Endothelial cell of umbilical vein (primary cell): ENCODE measurements at regions not wholly inside any gene's neighbourhood (a gene's known extent, or its start where the extent isn't known, plus 50 kb on each side); places are given as distances from the start of the nearest gene placed in this dataset.

Experiments used
- BruUV-seq: library from RNA; stranded (reverse); fragments of 400-500 nt; replicated peaks from 2 replicates; lab custom pipeline; 2021; lab: Mats Ljungman, UMichigan
- CTCF ChIA-PET: fragments of 300-600, 350-600 bp; sonication (Branson Sonifier 250); formaldehyde crosslinking; loops from one replicate; lab custom pipeline; 2021; ENCODE audit warnings: antibody characterized with exemption, inconsistent platforms; lab: Charles Lee
- POLR2A ChIA-PET: fragments of 300-600, 350-600 bp; sonication (Branson Sonifier 250); formaldehyde crosslinking; loops from one replicate; lab custom pipeline; 2021; ENCODE audit warnings: antibody characterized with exemption, inconsistent platforms; lab: Charles Lee
- DNase-seq: peaks from one replicate; pipeline ENCODE4 v3.0.0-alpha.2; 2011; ENCODE audit warnings: low read depth, low spot score
- FAIRE-seq: peaks from 2 replicates; lab custom pipeline; 2011; peaks lifted over from hg19 to GRCh38; lab: Jason Lieb, UNC
- H2AFZ ChIP-seq: 2 replicates; pipeline ENCODE4 v1.6.0; 2012; ENCODE audit warnings: low read depth, low read length, control low read depth, inconsistent platforms
- H3K27ac ChIP-seq: 2 replicates; pipeline ENCODE4 v1.5.1; 2011; ENCODE audit warnings: low read depth, mild to moderate bottlenecking, control low read depth, low read length, moderate library complexity; ENCODE audit not compliant: insufficient read depth
- H3K27me3 ChIP-seq, 2 experiments: 2 replicates each; pipeline versions ENCODE4 v1.6.0 to v1.6.1; 2011; ENCODE audit warnings: low read length in 2 of 2, mixed read lengths in 1 of 2; ENCODE audit not compliant: control insufficient read depth in 2 of 2, insufficient read depth in 2 of 2
- H3K36me3 ChIP-seq, 2 experiments: 2 replicates in 1 of 2; 3 replicates in 1 of 2; pipeline ENCODE4 v1.5.1; 2011; ENCODE audit warnings: low read length in 2 of 2, mild to moderate bottlenecking in 1 of 2, moderate library complexity in 1 of 2; ENCODE audit not compliant: control insufficient read depth in 2 of 2, insufficient read depth in 2 of 2; ENCODE audit errors: extremely low read depth in 1 of 2
- H3K4me1 ChIP-seq: 3 replicates; pipeline ENCODE4 v1.5.1; 2011; ENCODE audit warnings: mild to moderate bottlenecking, low read length; ENCODE audit not compliant: control insufficient read depth, insufficient read depth; ENCODE audit errors: extremely low read depth
- H3K4me2 ChIP-seq: 2 replicates; pipeline ENCODE4 v1.6.1; 2011; ENCODE audit warnings: low read length, control low read depth, mixed read lengths; ENCODE audit not compliant: insufficient read depth
- H3K4me3 ChIP-seq, 3 experiments: fragments of 200-600 bp in 1 of 3; sonication (generic), shearing (Covaris generic) in 1 of 3; replicated peaks in 1 of 3; 2 replicates each; pipeline ENCODE4 v1.5.1; 2011 to 2016; ENCODE audit warnings: control low read depth in 3 of 3, low read length in 3 of 3, mild to moderate bottlenecking in 2 of 3, inconsistent platforms in 1 of 3, low read depth in 1 of 3, moderate library complexity in 1 of 3; ENCODE audit not compliant: insufficient read depth in 1 of 3
- H3K79me2 ChIP-seq: 2 replicates; pipeline ENCODE4 v1.6.0; 2012; ENCODE audit warnings: low read length, inconsistent platforms; ENCODE audit not compliant: control insufficient read depth, insufficient read depth
- H3K9ac ChIP-seq: replicated peaks from 2 replicates; pipeline ENCODE3; 2011; ENCODE audit warnings: low read length, control low read depth; ENCODE audit not compliant: insufficient read depth; ENCODE audit errors: extremely low read depth
- H3K9me1 ChIP-seq: replicated peaks from 3 replicates; pipeline ENCODE4 v1.6.0; 2011; ENCODE audit warnings: mild to moderate bottlenecking, low read length; ENCODE audit not compliant: control insufficient read depth, insufficient read depth; ENCODE audit errors: extremely low read depth
- H3K9me3 ChIP-seq: replicated peaks from 2 replicates; pipeline ENCODE4 v1.5.1; 2012; ENCODE audit warnings: low read length, inconsistent platforms; ENCODE audit not compliant: control insufficient read depth, insufficient read depth
- H4K20me1 ChIP-seq: replicated peaks from 2 replicates; pipeline ENCODE3; 2011; ENCODE audit warnings: mild to moderate bottlenecking, low read length; ENCODE audit not compliant: control insufficient read depth, insufficient read depth; ENCODE audit errors: extremely low read depth
- EZH2 ChIP-seq: IDR thresholded peaks from 2 replicates; pipeline ENCODE4 v1.6.1; 2012; ENCODE audit warnings: borderline replicate concordance, low read depth, mild to moderate bottlenecking, moderate library complexity, low read length, inconsistent platforms; ENCODE audit not compliant: severe bottlenecking
- FOS ChIP-seq: IDR thresholded peaks from 2 replicates; pipeline ENCODE4 v1.6.1; 2011; ENCODE audit warnings: mild to moderate bottlenecking, low read length, moderate library complexity, borderline replicate concordance; ENCODE audit not compliant: insufficient read depth
- GATA2 ChIP-seq: IDR thresholded peaks from 2 replicates; pipeline ENCODE4 v1.7.0; 2011; ENCODE audit warnings: low read depth, mild to moderate bottlenecking, moderate library complexity, mixed read lengths, low read length; ENCODE audit not compliant: insufficient read length, insufficient read depth
- MAX ChIP-seq: IDR thresholded peaks from 2 replicates; pipeline ENCODE4 v1.6.1; 2011; ENCODE audit not compliant: insufficient read depth, insufficient read length
- MYC ChIP-seq: IDR thresholded peaks from one replicate; pipeline ENCODE4 v1.6.1; 2011; ENCODE audit warnings: mild to moderate bottlenecking, low read depth, low read length
- POLR2A ChIP-seq: IDR thresholded peaks from 2 replicates; pipeline ENCODE4 v1.6.1; 2012; ENCODE audit warnings: low read depth, mild to moderate bottlenecking, control low read depth, low read length
- POLR2AphosphoS5 ChIP-seq: IDR thresholded peaks from 2 replicates; pipeline ENCODE4 v1.6.1; 2012; ENCODE audit warnings: low read depth, mild to moderate bottlenecking, control low read depth, low read length, moderate library complexity; ENCODE audit not compliant: insufficient read depth
- dilution Hi-C: fragments of 300-500 bp; cut with MboI; formaldehyde crosslinking; loops from one replicate; pipeline ENCODE4 v1.15.0; 2019; ENCODE audit warnings: low sequenced_read_pairs; ENCODE audit not compliant: extremely low pct_ligation_motif_present
- intact Hi-C: fragments of 100-400 bp; cut with micrococcal nuclease; formaldehyde crosslinking; loops from one replicate; pipeline ENCODE4 v1.10.0; 2022
- TF ChIP-seq, protein P1 (sequence below), 2 donors: IDR thresholded peaks; 1 replicate in 1 of 2; 2 replicates in 1 of 2; pipeline ENCODE4 v1.5.1; 2011; ENCODE audit warnings: low read length in 2 of 2, mild to moderate bottlenecking in 2 of 2, moderate library complexity in 2 of 2, control low read depth in 1 of 2, inconsistent platforms in 1 of 2, low read depth in 1 of 2; ENCODE audit not compliant: insufficient read depth in 1 of 2; ENCODE audit errors: extremely low read depth in 1 of 2

DNA sequence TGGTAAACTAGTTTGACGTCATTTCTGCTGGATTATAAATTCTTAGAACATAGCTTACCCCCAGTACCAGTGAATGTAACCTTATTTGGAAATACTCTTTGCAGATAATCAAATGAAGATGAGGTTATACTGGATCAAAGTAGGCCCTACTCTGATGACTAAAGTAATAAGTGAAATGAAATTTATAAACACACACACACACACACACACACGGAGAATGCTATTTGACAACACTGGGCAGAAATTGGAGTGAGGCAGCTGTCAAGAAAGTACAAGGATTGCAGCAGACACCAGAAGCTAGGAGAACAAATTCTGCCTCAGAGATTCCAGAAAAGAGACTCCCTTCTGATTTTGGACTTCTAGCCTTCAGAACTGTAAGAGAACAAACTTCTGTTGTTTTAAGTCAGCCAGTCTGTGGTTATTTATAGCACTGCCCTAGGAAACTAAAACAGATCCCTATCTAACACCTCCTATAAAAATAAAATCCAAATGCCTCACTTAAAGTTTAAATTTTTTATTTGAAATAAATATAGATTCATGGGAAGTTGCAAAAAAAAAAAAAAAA, 448.6 kb downstream of the PCDH18 start:
- H3K79me2 ChIP-seq = no peaks in the 10 kb centered on the region
- no peaks in the 10 kb centered on the region for H3K9me1 ChIP-seq
- intact Hi-C loops = no loop called here
- H3K27ac ChIP-seq = no peak overlapping the region
- FAIRE-seq (no peak), DNase-seq (no peak)
- H3K36me3 ChIP-seq = no peaks in the 10 kb centered on the region
- POLR2A ChIA-PET = no interaction called here
- no peak overlapping the region for H3K4me3 ChIP-seq
- TF ChIP-seq POLR2A (no peak), MYC (no peak), EZH2 (no peak), FOS (no peak), POLR2AphosphoS5 (no peak)
- TF ChIP-seq, protein P1, sequence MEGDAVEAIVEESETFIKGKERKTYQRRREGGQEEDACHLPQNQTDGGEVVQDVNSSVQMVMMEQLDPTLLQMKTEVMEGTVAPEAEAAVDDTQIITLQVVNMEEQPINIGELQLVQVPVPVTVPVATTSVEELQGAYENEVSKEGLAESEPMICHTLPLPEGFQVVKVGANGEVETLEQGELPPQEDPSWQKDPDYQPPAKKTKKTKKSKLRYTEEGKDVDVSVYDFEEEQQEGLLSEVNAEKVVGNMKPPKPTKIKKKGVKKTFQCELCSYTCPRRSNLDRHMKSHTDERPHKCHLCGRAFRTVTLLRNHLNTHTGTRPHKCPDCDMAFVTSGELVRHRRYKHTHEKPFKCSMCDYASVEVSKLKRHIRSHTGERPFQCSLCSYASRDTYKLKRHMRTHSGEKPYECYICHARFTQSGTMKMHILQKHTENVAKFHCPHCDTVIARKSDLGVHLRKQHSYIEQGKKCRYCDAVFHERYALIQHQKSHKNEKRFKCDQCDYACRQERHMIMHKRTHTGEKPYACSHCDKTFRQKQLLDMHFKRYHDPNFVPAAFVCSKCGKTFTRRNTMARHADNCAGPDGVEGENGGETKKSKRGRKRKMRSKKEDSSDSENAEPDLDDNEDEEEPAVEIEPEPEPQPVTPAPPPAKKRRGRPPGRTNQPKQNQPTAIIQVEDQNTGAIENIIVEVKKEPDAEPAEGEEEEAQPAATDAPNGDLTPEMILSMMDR (IDR thresholded peaks at IDR 0.05; ENCODE audit: extremely low read depth in 1 of 2, insufficient read depth in 1 of 2, low read depth in 1 of 2, low read length in 2 of 2) = no peak
- no peaks in the 10 kb centered on the region for H3K27me3 ChIP-seq
- no peak overlapping the region for H3K9ac ChIP-seq
- H2AFZ ChIP-seq = no peak overlapping the region
- dilution Hi-C loops = no loop called here
- no peak overlapping the region for H3K4me2 ChIP-seq
- CTCF ChIA-PET = no interaction called here
- no peaks in the 10 kb centered on the region for H3K9me3 ChIP-seq
- no peaks in the 10 kb centered on the region for H3K4me1 ChIP-seq
- no peaks in the 10 kb centered on the region for H4K20me1 ChIP-seq
- no TSS peak for BruUV-seq

GRCh38 chr4:137082061-137082460, 450.2 kb downstream of the PCDH18 start:
- FAIRE-seq (no peak), DNase-seq (no peak)
- ChIA-PET POLR2A (no interaction called here), CTCF (no interaction called here)
- H3K79me2 ChIP-seq = no peaks in the 10 kb centered on the region
- no peaks in the 10 kb centered on the region for H3K9me3 ChIP-seq
- no peak overlapping the region for H2AFZ ChIP-seq
- dilution Hi-C loops = no loop called here
- no peaks in the 10 kb centered on the region for H3K27me3 ChIP-seq
- H3K36me3 ChIP-seq = no peaks in the 10 kb centered on the region
- H3K4me3 ChIP-seq = no peak overlapping the region
- no peak overlapping the region for H3K9ac ChIP-seq
- BruUV-seq = no TSS peak
- no peaks in the 10 kb centered on the region for H4K20me1 ChIP-seq
- intact Hi-C loops = no loop called here
- no peak overlapping the region for H3K27ac ChIP-seq
- no peak for TF ChIP-seq GATA2
- TF ChIP-seq, protein P1 (IDR thresholded peaks at IDR 0.05; ENCODE audit: extremely low read depth in 1 of 2, insufficient read depth in 1 of 2, low read depth in 1 of 2, low read length in 2 of 2) = no peak
- no peak for TF ChIP-seq POLR2AphosphoS5
- TF ChIP-seq MAX = no peak
- TF ChIP-seq POLR2A = no peak
- no peak overlapping the region for H3K4me2 ChIP-seq
- H3K9me1 ChIP-seq = no peaks in the 10 kb centered on the region
- H3K4me1 ChIP-seq = no peaks in the 10 kb centered on the region
